Upper lobe of left lung (tissue), 6 donors: ENCODE measurements at regions not wholly inside any gene's neighbourhood (a gene's known extent, or its start where the extent isn't known, plus 50 kb on each side); places are given as distances from the start of the nearest gene placed in this dataset.

ENCODE experiments used
- ATAC-seq, 2 donors: fragments of 200-7000 bp; cut with Tn5 transposase; one replicate each; pipeline ENCODE4 v1.9.1; 2022; ENCODE audit warnings: mild to moderate bottlenecking in 2 of 2, moderate library complexity in 2 of 2; ENCODE audit not compliant: low FRiP score in 2 of 2
- DNase-seq, 2 donors: peaks; one replicate each; pipeline ENCODE4 v3.0.0-alpha.2; 2019 to 2020
- H3K27ac ChIP-seq, 4 donors: fragments of 200-600 bp; sonication (generic); one replicate each; pipeline ENCODE4 v1.5.1; 2016 to 2019
- H3K27me3 ChIP-seq, 4 donors: fragments of 200-600 bp; sonication (generic); one replicate each; pipeline ENCODE4 v1.5.1; 2017 to 2019
- H3K36me3 ChIP-seq, 4 donors: fragments of 200-600 bp; sonication (generic); one replicate each; pipeline ENCODE4 v1.5.1; 2016 to 2019
- H3K4me1 ChIP-seq, 4 donors: fragments of 200-600 bp; sonication (generic); one replicate each; pipeline ENCODE4 v1.5.1; 2018 to 2019
- H3K4me3 ChIP-seq, 4 donors: fragments of 200-600 bp; sonication (generic); one replicate each; pipeline ENCODE4 v1.5.1; 2017 to 2019; ENCODE audit warnings: mild to moderate bottlenecking in 2 of 4, moderate library complexity in 1 of 4
- H3K9me3 ChIP-seq, 4 donors: fragments of 200-600 bp; sonication (generic); one replicate each; pipeline ENCODE4 v1.5.1; 2018 to 2019
- EP300 ChIP-seq, 4 donors: sonication (generic); formaldehyde crosslinking; IDR thresholded peaks; one replicate each; pipeline ENCODE4 v1.5.1; 2017; ENCODE audit warnings: antibody characterized with exemption in 4 of 4, control low read depth in 2 of 4
- POLR2A ChIP-seq, 4 donors: fragments of 450-650 bp; IDR thresholded peaks; one replicate each; pipeline ENCODE4 v1.5.1; 2016 to 2017; ENCODE audit warnings: antibody characterized with exemption in 4 of 4, mild to moderate bottlenecking in 2 of 4
- POLR2AphosphoS5 ChIP-seq, 2 donors: sonication (generic); formaldehyde crosslinking; IDR thresholded peaks; one replicate each; pipeline ENCODE4 v1.5.1; 2017; ENCODE audit warnings: antibody characterized with exemption in 2 of 2
- WGBS, 2 donors: methylation state at CpG; one replicate each; pipeline ENCODE4 v1.1.5; 2017 to 2018; 5-methylcytosine and 5-hydroxymethylcytosine counted together
- TF ChIP-seq, protein P1 (sequence below), 6 experiments: fragments of 450-650 bp in 4 of 6; fragments of 200-600 bp in 2 of 6; sonication (generic) in 2 of 6; IDR thresholded peaks; one replicate each; pipeline ENCODE4 v1.5.1; 2016 to 2019; ENCODE audit warnings: antibody characterized with exemption in 6 of 6
- donor health status: DM: no; HTN: no; CAD: no; lungs with moderate emphysema.
- donor health status: DM: no; HTN: yes; CAD: no; lungs with severe emphysema.

GRCh38 chr2:116582850-116583249 lies 1231.6 kb upstream of the DDX18 start:
- Histone ChIP-seq H3K4me1 (no peaks in the 10 kb centered on the region), H3K27me3 (no peaks in the 10 kb centered on the region), H3K36me3 (no peaks in the 10 kb centered on the region), H3K4me3 (no peak overlapping the region), H3K9me3 (no peaks in the 10 kb centered on the region), H3K27ac (no peak overlapping the region)
- ATAC-seq = no peak
- DNase-seq = no peak
- TF ChIP-seq EP300 (IDR thresholded peaks at IDR 0.05) (no peak), POLR2AphosphoS5 (IDR thresholded peaks at IDR 0.05) (no peak), POLR2A (IDR thresholded peaks at IDR 0.05) (no peak)
- TF ChIP-seq, protein P1, sequence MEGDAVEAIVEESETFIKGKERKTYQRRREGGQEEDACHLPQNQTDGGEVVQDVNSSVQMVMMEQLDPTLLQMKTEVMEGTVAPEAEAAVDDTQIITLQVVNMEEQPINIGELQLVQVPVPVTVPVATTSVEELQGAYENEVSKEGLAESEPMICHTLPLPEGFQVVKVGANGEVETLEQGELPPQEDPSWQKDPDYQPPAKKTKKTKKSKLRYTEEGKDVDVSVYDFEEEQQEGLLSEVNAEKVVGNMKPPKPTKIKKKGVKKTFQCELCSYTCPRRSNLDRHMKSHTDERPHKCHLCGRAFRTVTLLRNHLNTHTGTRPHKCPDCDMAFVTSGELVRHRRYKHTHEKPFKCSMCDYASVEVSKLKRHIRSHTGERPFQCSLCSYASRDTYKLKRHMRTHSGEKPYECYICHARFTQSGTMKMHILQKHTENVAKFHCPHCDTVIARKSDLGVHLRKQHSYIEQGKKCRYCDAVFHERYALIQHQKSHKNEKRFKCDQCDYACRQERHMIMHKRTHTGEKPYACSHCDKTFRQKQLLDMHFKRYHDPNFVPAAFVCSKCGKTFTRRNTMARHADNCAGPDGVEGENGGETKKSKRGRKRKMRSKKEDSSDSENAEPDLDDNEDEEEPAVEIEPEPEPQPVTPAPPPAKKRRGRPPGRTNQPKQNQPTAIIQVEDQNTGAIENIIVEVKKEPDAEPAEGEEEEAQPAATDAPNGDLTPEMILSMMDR (IDR thresholded peaks at IDR 0.05) = no peak
- 74 to 79% methylated on average over 2 of the region's 2 CpGs for WGBS, 2 donors

- Histone ChIP-seq H3K4me3 (no peak overlapping the region), H3K27ac (no peak overlapping the region), H3K9me3 (no peaks in the 10 kb centered on the region), H3K36me3 (no peaks in the 10 kb centered on the region), H3K27me3 (no peaks in the 10 kb centered on the region), H3K4me1 (no peaks in the 10 kb centered on the region)
- no peak for TF ChIP-seq EP300 (IDR thresholded peaks at IDR 0.05)
- TF ChIP-seq POLR2A (IDR thresholded peaks at IDR 0.05) = no peak
- no peak for TF ChIP-seq POLR2AphosphoS5 (IDR thresholded peaks at IDR 0.05)
- TF ChIP-seq, protein P1 (IDR thresholded peaks at IDR 0.05) = no peak
- 60 to 62% methylated on average over 2 of the region's 2 CpGs for WGBS, 2 donors
- ATAC-seq (no peak), DNase-seq (no peak)
Measured at GRCh38 chr2:116585669-116586327, 1228.7 kb upstream of the DDX18 start.

- no peaks in the 10 kb centered on the region for H3K9me3 ChIP-seq
- no peak overlapping the region for H3K27ac ChIP-seq
- no peak overlapping the region for H3K4me3 ChIP-seq
- ATAC-seq = no peak
- H3K27me3 ChIP-seq = no peaks in the 10 kb centered on the region
- H3K36me3 ChIP-seq = no peaks in the 10 kb centered on the region
- 59 to 87% methylated on average over 1 of the region's 1 CpG for WGBS, 2 donors
- no peaks in the 10 kb centered on the region for H3K4me1 ChIP-seq
- no peak for DNase-seq
- TF ChIP-seq, protein P1 (IDR thresholded peaks at IDR 0.05) = no peak
- TF ChIP-seq EP300 (IDR thresholded peaks at IDR 0.05) (no peak), POLR2AphosphoS5 (IDR thresholded peaks at IDR 0.05) (no peak), POLR2A (IDR thresholded peaks at IDR 0.05) (no peak)
Measured at GRCh38 chr2:116586328-116586689, 1228.2 kb upstream of the DDX18 start.
